HFFc6 (cell line): ENCODE measurements at regions not wholly inside any gene's neighbourhood (a gene's known extent, or its start where the extent isn't known, plus 50 kb on each side); places are given as distances from the start of the nearest gene placed in this dataset.
"Not testable (repeated sequence)": the region's sequence is repeated elsewhere in the genome, so short reads cannot be mapped to it uniquely, and the experiment has no call there.

Source experiments
- DNase-seq: peaks from one replicate; pipeline ENCODE4 v3.0.0-alpha.2; 2018
- H3K27ac Mint-ChIP-seq: 2 replicates; pipeline ENCODE4 v1.8.0; 2020; ENCODE audit warnings: mild to moderate bottlenecking, mixed read lengths
- H3K27me3 Mint-ChIP-seq: 2 replicates; pipeline ENCODE4 v1.8.0; 2021; ENCODE audit warnings: mild to moderate bottlenecking, moderate library complexity, mixed read lengths; ENCODE audit not compliant: insufficient read depth
- H3K36me3 Mint-ChIP-seq: 2 replicates; pipeline ENCODE4 v1.8.0; 2021; ENCODE audit warnings: low read depth, mixed read lengths
- H3K4me1 Mint-ChIP-seq: 2 replicates; pipeline ENCODE4 v1.8.0; 2020; ENCODE audit warnings: low read depth, mixed read lengths
- H3K4me3 Mint-ChIP-seq: 2 replicates; pipeline ENCODE4 v1.8.0; 2020; ENCODE audit warnings: mild to moderate bottlenecking, moderate library complexity, mixed read lengths
- H3K9me3 Mint-ChIP-seq: 2 replicates; pipeline ENCODE4 v1.8.0; 2020; ENCODE audit warnings: mild to moderate bottlenecking, mixed read lengths
- CTCF ChIP-seq: fragments of 200-600 bp; sonication (generic); IDR thresholded peaks from 2 replicates; pipeline ENCODE4 v1.5.0; 2021; ENCODE audit warnings: antibody characterized with exemption, mild to moderate bottlenecking

- Mint-ChIP-seq H3K4me1 (no peaks in the 10 kb centered on the region), H3K9me3 (peaks cover 6% of the 10 kb centered on the region; the same call in 1 of the 2 replicates), H3K27ac (no peak overlapping the region), H3K4me3 (no peak overlapping the region), H3K27me3 (no peaks in the 10 kb centered on the region; the same call in 1 of the 2 replicates), H3K36me3 (no peaks in the 10 kb centered on the region)
- no peak for TF ChIP-seq CTCF
- no peak for DNase-seq
Measured at GRCh38 chr10:9244864-9245263, 1190.4 kb downstream of the GATA3 start.

- peaks cover 15% of the 10 kb centered on the region; the same call in 1 of the 2 replicates for H3K9me3 Mint-ChIP-seq
Measured at GRCh38 chr10:9253121-9253520, 1198.6 kb downstream of the GATA3 start.

GRCh38 chr10:9254353-9254752, 1199.9 kb downstream of the GATA3 start:
- peak; percentile 62 for DNase-seq
- TF ChIP-seq CTCF = no peak
- Mint-ChIP-seq H3K4me3 (peak overlapping the region; percentile 68), H3K9me3 (peaks cover 14% of the 10 kb centered on the region; the same call in 1 of the 2 replicates), H3K4me1 (peaks cover 40% of the 10 kb centered on the region), H3K27ac (peak overlapping the region; percentile 75), H3K27me3 (no peaks in the 10 kb centered on the region), H3K36me3 (peaks cover 5% of the 10 kb centered on the region)

More at GRCh38 chr10:9253121-9253520, 1198.6 kb downstream of the GATA3 start:
- Mint-ChIP-seq H3K36me3 (peaks cover 5% of the 10 kb centered on the region), H3K4me1 (peaks cover 40% of the 10 kb centered on the region), H3K4me3 (no peak overlapping the region), H3K27me3 (no peaks in the 10 kb centered on the region; the same call in 1 of the 2 replicates), H3K27ac (no peak overlapping the region)
- TF ChIP-seq CTCF = no peak
- DNase-seq = peak; percentile 13

- no peaks in the 10 kb centered on the region for H3K9me3 Mint-ChIP-seq
- no peak for DNase-seq
- H3K27ac Mint-ChIP-seq = no peak overlapping the region
- H3K4me1 Mint-ChIP-seq = peaks cover 10% of the 10 kb centered on the region
- no peak for TF ChIP-seq CTCF
- no peak overlapping the region for H3K4me3 Mint-ChIP-seq
- H3K27me3 Mint-ChIP-seq = no peaks in the 10 kb centered on the region
- H3K36me3 Mint-ChIP-seq = peaks cover 5% of the 10 kb centered on the region; the same call in 1 of the 2 replicates
Measured at GRCh38 chr10:9260690-9261089, 1206.2 kb downstream of the GATA3 start.

- DNase-seq = no peak
- Mint-ChIP-seq H3K36me3 (no peaks in the 10 kb centered on the region), H3K27ac (no peak overlapping the region), H3K9me3 (no peaks in the 10 kb centered on the region), H3K4me3 (no peak overlapping the region), H3K4me1 (no peaks in the 10 kb centered on the region), H3K27me3 (no peaks in the 10 kb centered on the region)
- no peak for TF ChIP-seq CTCF
Measured at GRCh38 chr10:9262770-9263169, 1208.3 kb downstream of the GATA3 start.

- no peaks in the 10 kb centered on the region for H3K36me3 Mint-ChIP-seq
- no peak overlapping the region for H3K27ac Mint-ChIP-seq
- no peak overlapping the region for H3K4me3 Mint-ChIP-seq
Measured at GRCh38 chr10:9268176-9268575, 1213.7 kb downstream of the GATA3 start.

GRCh38 chr10:9273126-9273833, 1218.8 kb downstream of the GATA3 start:
- H3K36me3 Mint-ChIP-seq, H3K4me3 Mint-ChIP-seq, H3K27ac Mint-ChIP-seq, H3K27me3 Mint-ChIP-seq, DNase-seq, H3K4me1 Mint-ChIP-seq, H3K9me3 Mint-ChIP-seq: not testable (repeated sequence)

More at GRCh38 chr10:9268176-9268575, 1213.7 kb downstream of the GATA3 start:
- TF ChIP-seq CTCF = no peak
- H3K9me3 Mint-ChIP-seq = peaks cover 4% of the 10 kb centered on the region; the same call in 1 of the 2 replicates
- no peak for DNase-seq
- H3K4me1 Mint-ChIP-seq = no peaks in the 10 kb centered on the region
- H3K27me3 Mint-ChIP-seq = no peaks in the 10 kb centered on the region; the same call in none of the 2 replicates
